ENCODE measurements at regions not wholly inside any gene's neighbourhood (a gene's known extent, or its start where the extent isn't known, plus 50 kb on each side); places are given as distances from the start of the nearest gene placed in this dataset.
A peak's percentile ranks its signal among the peaks of the same experiment; 100 is the strongest.

- TF ChIP-seq CTCF (IDR thresholded peaks at IDR 0.05) (no peak), POLR2A (IDR thresholded peaks at IDR 0.05) (no peak)
- Histone ChIP-seq H3K27ac (no peak overlapping the region), H3K36me3 (replicated peaks in 1 of 2) (no peaks in the 10 kb centered on the region), H3K4me1 (replicated peaks in 1 of 2) (no peaks in the 10 kb centered on the region), H3K9me3 (replicated peaks in 1 of 3) (no peaks in the 10 kb centered on the region), H3K27me3 (no peaks in the 10 kb centered on the region), H3K4me3 (no peak overlapping the region)
- 70 to 100% (median 76%) methylated on average over 1 to 2 of the region's 2 CpGs; no CpG with 5 or more reads in 1 of the 4 donors for WGBS, 4 donors
- no peak for DNase-seq
- intact Hi-C loops (cut with DNase I), result no loop called here
Observed at GRCh38 chr6:78502386-78502887, 364.9 kb upstream of the IRAK1BP1 start.

- H3K36me3 ChIP-seq (replicated peaks in 1 of 2), result no peaks in the 10 kb centered on the region
- H3K27me3 ChIP-seq, result no peaks in the 10 kb centered on the region
- no peak overlapping the region for H3K27ac ChIP-seq
- TF ChIP-seq POLR2A (IDR thresholded peaks at IDR 0.05) (no peak), CTCF (IDR thresholded peaks at IDR 0.05) (no peak)
- H3K4me3 ChIP-seq, result no peak overlapping the region
- no peaks in the 10 kb centered on the region for H3K4me1 ChIP-seq (replicated peaks in 1 of 2)
- H3K9me3 ChIP-seq (replicated peaks in 1 of 3), result no peaks in the 10 kb centered on the region
- DNase-seq, result no peak
- intact Hi-C loops (cut with DNase I), result no loop called here
- WGBS, 4 donors, result 76 to 82% (median 77%) methylated on average over 4 of the region's 4 CpGs
Observed at GRCh38 chr6:78505178-78505577, 362.2 kb upstream of the IRAK1BP1 start.

- no peak for DNase-seq
- H3K9me3 ChIP-seq (replicated peaks in 1 of 3), result no peaks in the 10 kb centered on the region
- no peak overlapping the region for H3K27ac ChIP-seq
- intact Hi-C loops (cut with DNase I), result no loop called here
- H3K4me3 ChIP-seq, result no peak overlapping the region
- TF ChIP-seq CTCF (IDR thresholded peaks at IDR 0.05), result no peak
- no peak for TF ChIP-seq POLR2A (IDR thresholded peaks at IDR 0.05)
- H3K27me3 ChIP-seq, result no peaks in the 10 kb centered on the region
- 72 to 81% (median 77%) methylated on average over 2 of the region's 2 CpGs for WGBS, 4 donors
- no peaks in the 10 kb centered on the region for H3K36me3 ChIP-seq (replicated peaks in 1 of 2)
- no peaks in the 10 kb centered on the region for H3K4me1 ChIP-seq (replicated peaks in 1 of 2)
Observed at GRCh38 chr6:78511009-78511408, 356.3 kb upstream of the IRAK1BP1 start.

- Histone ChIP-seq H3K9me3 (replicated peaks in 1 of 3) (no peaks in the 10 kb centered on the region), H3K27ac (no peak overlapping the region), H3K4me1 (replicated peaks in 1 of 2) (no peaks in the 10 kb centered on the region), H3K4me3 (no peak overlapping the region), H3K36me3 (replicated peaks in 1 of 2) (no peaks in the 10 kb centered on the region), H3K27me3 (no peaks in the 10 kb centered on the region)
- WGBS, 4 donors, result 62 to 77% (median 66%) methylated on average over 2 of the region's 2 CpGs
- intact Hi-C loops (cut with DNase I), result no loop called here
- DNase-seq, result no peak
- TF ChIP-seq CTCF (IDR thresholded peaks at IDR 0.05) (peak in 1 of 6 experiments; percentile 8), POLR2A (IDR thresholded peaks at IDR 0.05) (no peak)
Observed at GRCh38 chr6:78513856-78514255, 353.5 kb upstream of the IRAK1BP1 start.

All from adrenal gland (tissue), 9 donors.